Bone marrow (tissue), 2 donors: ENCODE measurements at regions not wholly inside any gene's neighbourhood (a gene's known extent, or its start where the extent isn't known, plus 50 kb on each side); places are given as distances from the start of the nearest gene placed in this dataset.

ENCODE experiments used
- DNase-seq, 2 donors: peaks; one replicate each; lab custom pipeline; 2025; lab: John Stamatoyannopoulos, UW

GRCh38 chr16:76906552-76906951 is 284.4 kb upstream of the MON1B start:
- DNase-seq, result no peak

GRCh38 chr16:76910931-76911330 is 280.1 kb upstream of the MON1B start:
- DNase-seq, result no peak

GRCh38 chr16:76913046-76913445 is 277.9 kb upstream of the MON1B start:
- DNase-seq, result no peak

- no peak for DNase-seq
Observed at GRCh38 chr16:76926042-76926441, 264.9 kb upstream of the MON1B start.

GRCh38 chr16:76926595-76926994 is 264.4 kb upstream of the MON1B start:
- no peak for DNase-seq

GRCh38 chr16:76931186-76931585 is 259.8 kb upstream of the MON1B start:
- no peak for DNase-seq

- no peak for DNase-seq
Observed at GRCh38 chr16:76932541-76933211, 258.3 kb upstream of the MON1B start.

GRCh38 chr16:76940251-76940650 is 250.7 kb upstream of the MON1B start:
- no peak for DNase-seq

GRCh38 chr16:76941113-76941512 is 249.9 kb upstream of the MON1B start:
- DNase-seq, result no peak

- DNase-seq, result no peak
Observed at GRCh38 chr16:76942089-76942488, 248.9 kb upstream of the MON1B start.

- DNase-seq, result no peak
Observed at GRCh38 chr16:76943921-76944320, 247.1 kb upstream of the MON1B start.

GRCh38 chr16:76946879-76947278 is 244.1 kb upstream of the MON1B start:
- peak in 1 of 2 donors; percentile 7 for DNase-seq

GRCh38 chr16:76947749-76948148 is 243.2 kb upstream of the MON1B start:
- DNase-seq, result no peak

- no peak for DNase-seq
Observed at GRCh38 chr16:76955629-76956028, 235.4 kb upstream of the MON1B start.

GRCh38 chr16:76956394-76956793 is 234.6 kb upstream of the MON1B start:
- DNase-seq, result no peak

- no peak for DNase-seq
Observed at GRCh38 chr16:76956841-76957240, 234.1 kb upstream of the MON1B start.

GRCh38 chr16:76959166-76959565 is 231.8 kb upstream of the MON1B start:
- DNase-seq, result no peak

- DNase-seq, result no peak
Observed at GRCh38 chr16:76963614-76964315, 227.2 kb upstream of the MON1B start.

GRCh38 chr16:76964464-76965154 is 226.4 kb upstream of the MON1B start:
- no peak for DNase-seq

- DNase-seq, result no peak
Observed at GRCh38 chr16:76970087-76970744, 220.8 kb upstream of the MON1B start.

- DNase-seq, result no peak
Observed at GRCh38 chr16:76970745-76971099, 220.3 kb upstream of the MON1B start.

GRCh38 chr16:76976101-76976500 is 214.9 kb upstream of the MON1B start:
- no peak for DNase-seq

- no peak for DNase-seq
Observed at GRCh38 chr16:76976756-76977155, 214.2 kb upstream of the MON1B start.
